Stimulated activated CD4-positive, alpha-beta T cell treated with anti-CD3 and anti-CD28 coated beads, Interleukin-12 subunit alpha, Interleukin-12 subunit beta, amount 100 ng/mL, for 48 hours (primary cell): ENCODE measurements at regions not wholly inside any gene's neighbourhood (a gene's known extent, or its start where the extent isn't known, plus 50 kb on each side); places are given as distances from the start of the nearest gene placed in this dataset.
"Not testable (repeated sequence)": the region's sequence is repeated elsewhere in the genome, so short reads cannot be mapped to it uniquely, and the experiment has no call there.

Experiments
- DNase-seq, 3 donors: peaks; one replicate each; pipeline ENCODE4 v3.0.0-alpha.2; 2020; ENCODE audit warnings: low read depth in 2 of 3, low spot score in 1 of 3

- DNase-seq, result no peak
Measured at GRCh38 chr12:92235703-92236472, 90.2 kb upstream of the BTG1 start.

GRCh38 chr12:92234533-92234932, 88.9 kb upstream of the BTG1 start:
- no peak for DNase-seq

- DNase-seq, result no peak
Measured at GRCh38 chr12:92233346-92234015, 87.8 kb upstream of the BTG1 start.

GRCh38 chr12:92232371-92232932, 86.8 kb upstream of the BTG1 start:
- not testable (repeated sequence) for DNase-seq

GRCh38 chr12:92231945-92232344, 86.3 kb upstream of the BTG1 start:
- not testable (repeated sequence) for DNase-seq

- not testable (repeated sequence) for DNase-seq
Measured at GRCh38 chr12:92231532-92231931, 85.9 kb upstream of the BTG1 start.

GRCh38 chr12:92229381-92229780, 83.7 kb upstream of the BTG1 start:
- DNase-seq, result no peak

- no peak for DNase-seq
Measured at GRCh38 chr12:92226961-92227360, 81.3 kb upstream of the BTG1 start.

- no peak for DNase-seq
Measured at GRCh38 chr12:92226071-92226661, 80.5 kb upstream of the BTG1 start.

- no peak for DNase-seq
Measured at GRCh38 chr12:92224685-92225331, 79.2 kb upstream of the BTG1 start.

GRCh38 chr12:92223481-92223880, 77.8 kb upstream of the BTG1 start:
- no peak for DNase-seq

GRCh38 chr12:92221656-92222315, 76.1 kb upstream of the BTG1 start:
- no peak for DNase-seq

- DNase-seq, result peak in 1 of 3 donors; percentile 19
Measured at GRCh38 chr12:92218394-92219077, 72.9 kb upstream of the BTG1 start.

GRCh38 chr12:92216092-92216491, 70.4 kb upstream of the BTG1 start:
- DNase-seq, result no peak

GRCh38 chr12:92215358-92215757, 69.7 kb upstream of the BTG1 start:
- DNase-seq, result no peak

GRCh38 chr12:92213166-92213565, 67.5 kb upstream of the BTG1 start:
- DNase-seq, result no peak

GRCh38 chr12:92210071-92210470, 64.4 kb upstream of the BTG1 start:
- no peak for DNase-seq

GRCh38 chr12:92208613-92209121, 63.0 kb upstream of the BTG1 start:
- peak in 1 of 3 donors; percentile 36 for DNase-seq

- no peak for DNase-seq
Measured at GRCh38 chr12:92206596-92206995, 61.0 kb upstream of the BTG1 start.

GRCh38 chr12:92206011-92206410, 60.4 kb upstream of the BTG1 start:
- no peak for DNase-seq
